GM11168 (cell line): ENCODE measurements at regions not wholly inside any gene's neighbourhood (a gene's known extent, or its start where the extent isn't known, plus 50 kb on each side); places are given as distances from the start of the nearest gene placed in this dataset.

ENCODE experiments used
- in situ Hi-C: fragments of 300-500 bp; cut with MboI; formaldehyde crosslinking; loops from one replicate; pipeline ENCODE4 v1.12.0; 2022; ENCODE audit warnings: low sequenced_read_pairs; ENCODE audit not compliant: unreplicated experiment

GRCh38 chr9:100927763-100928162, 100.8 kb upstream of the PLPPR1 start:
- in situ Hi-C loops = no loop called here

GRCh38 chr9:100933656-100934055, 94.9 kb upstream of the PLPPR1 start:
- in situ Hi-C loops = no loop called here

GRCh38 chr9:100937382-100937781, 91.1 kb upstream of the PLPPR1 start:
- in situ Hi-C loops = no loop called here

- in situ Hi-C loops = no loop called here
Observed at GRCh38 chr9:100938507-100938906, 90.0 kb upstream of the PLPPR1 start.

DNA sequence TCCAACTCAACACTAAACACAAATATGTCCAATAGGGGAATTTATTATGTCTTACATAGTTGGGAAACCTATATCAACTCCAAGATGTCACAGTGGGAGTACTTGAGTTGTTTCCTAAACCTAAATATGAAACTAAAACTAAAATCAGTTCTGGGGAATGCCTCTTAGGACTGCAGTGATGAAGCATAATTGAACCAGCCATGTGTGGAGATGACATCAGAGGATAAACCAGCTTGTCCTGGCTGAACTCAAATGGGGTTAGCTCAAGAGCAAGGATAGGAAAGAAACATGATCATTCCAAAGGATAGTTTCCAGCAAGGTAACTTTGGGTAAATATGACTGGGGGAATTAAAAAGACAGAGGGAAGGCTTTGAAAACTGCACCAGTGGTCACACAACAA, 88.9 kb upstream of the PLPPR1 start:
- in situ Hi-C loops = no loop called here

- in situ Hi-C loops = no loop called here
Observed at GRCh38 chr9:100959226-100959625, 69.3 kb upstream of the PLPPR1 start.
